Suppressor macrophage treated with lipopolysaccharide for 1 hour (primary cell): ENCODE measurements at regions not wholly inside any gene's neighbourhood (a gene's known extent, or its start where the extent isn't known, plus 50 kb on each side); places are given as distances from the start of the nearest gene placed in this dataset.

Experiments used
- DNase-seq, 3 donors: peaks; one replicate each; pipeline ENCODE4 v3.0.0-alpha.2; 2020 to 2022

- DNase-seq, result peak in 2 of 3 donors; percentile 9 to 26
Observed at GRCh38 chr4:36841583-36842326, 402.8 kb upstream of the NWD2 start.

DNA sequence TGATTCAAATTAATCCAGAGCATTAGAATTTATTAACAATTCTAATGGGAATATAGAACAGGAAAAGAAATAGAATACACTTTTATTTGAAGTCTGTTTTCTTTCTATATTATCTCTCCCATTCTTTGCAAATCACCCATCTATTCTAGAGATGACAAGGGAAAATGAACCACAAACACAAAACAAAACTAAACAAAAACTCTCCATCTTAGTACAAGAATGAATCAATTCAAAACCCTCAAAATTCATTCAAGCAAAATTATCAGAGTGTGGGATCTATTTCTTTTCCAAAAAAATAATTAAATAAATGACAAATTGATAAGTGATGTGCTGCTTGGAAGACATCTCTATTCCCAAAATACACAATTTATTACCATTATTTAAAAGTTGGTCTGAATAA is 400.1 kb upstream of the NWD2 start:
- no peak for DNase-seq

DNA sequence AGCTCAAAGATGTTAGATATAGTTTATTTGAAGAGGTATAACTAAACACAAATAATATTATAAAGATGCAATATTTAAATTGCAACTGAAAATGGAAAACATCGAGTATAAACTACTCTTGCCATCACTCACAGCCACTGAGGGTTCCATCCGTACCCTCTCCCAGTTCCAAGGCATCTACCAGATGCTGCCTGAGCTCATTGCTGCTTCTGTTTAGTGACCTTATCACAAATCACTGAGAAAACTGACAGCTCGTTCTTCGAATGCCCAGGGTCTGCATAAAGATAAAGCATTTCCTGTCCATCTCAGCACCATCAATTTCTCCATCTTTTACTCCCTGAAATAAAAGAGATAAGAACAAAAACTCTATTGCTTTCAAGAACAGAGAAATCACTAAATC is 391.7 kb upstream of the NWD2 start:
- no peak for DNase-seq

- no peak for DNase-seq
Observed at GRCh38 chr4:36854554-36854953, 390.0 kb upstream of the NWD2 start.

DNA sequence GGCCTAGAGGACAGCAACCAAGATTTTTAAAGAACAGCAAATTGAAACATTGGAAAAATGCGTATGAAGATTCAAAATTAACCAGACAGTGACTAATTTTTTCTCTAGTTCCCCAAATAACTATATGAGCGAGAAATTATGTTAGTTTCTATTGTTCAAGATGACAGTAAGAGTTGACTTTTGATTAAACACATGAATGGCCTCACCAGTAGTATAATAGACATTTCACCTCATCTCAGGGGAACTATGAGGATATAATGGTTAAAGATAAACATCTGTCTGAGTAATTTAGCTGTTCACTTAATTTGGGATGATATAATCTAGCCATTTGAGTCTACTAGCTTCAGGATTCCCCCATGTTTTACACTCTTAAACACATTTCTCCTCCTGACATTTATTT is 380.9 kb upstream of the NWD2 start:
- DNase-seq, result no peak

GRCh38 chr4:36870121-36870520 is 374.4 kb upstream of the NWD2 start:
- no peak for DNase-seq

GRCh38 chr4:36872679-36873078 is 371.9 kb upstream of the NWD2 start:
- no peak for DNase-seq

DNA sequence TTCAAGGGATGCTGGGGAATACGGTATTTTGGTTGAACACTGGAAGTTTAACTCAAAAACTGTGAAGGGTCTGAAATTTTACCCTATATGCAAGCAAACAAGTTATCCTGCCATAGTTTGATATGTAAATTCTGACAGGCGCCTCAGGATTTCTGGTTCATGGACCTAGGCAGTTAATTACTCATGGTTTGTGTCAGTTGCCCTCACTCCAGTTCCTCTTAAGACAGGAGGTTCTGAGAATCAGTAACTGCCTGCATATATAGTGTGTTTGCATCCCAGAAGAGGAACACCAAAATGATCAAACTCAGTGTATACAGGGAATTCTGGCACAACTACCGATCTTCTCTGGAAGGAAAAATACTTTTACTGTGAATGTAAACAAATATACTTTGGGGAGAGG is 360.4 kb upstream of the NWD2 start:
- DNase-seq, result no peak

GRCh38 chr4:36891971-36892370 is 352.6 kb upstream of the NWD2 start:
- DNase-seq, result no peak

GRCh38 chr4:36900446-36900987 is 344.0 kb upstream of the NWD2 start:
- DNase-seq, result no peak

DNA sequence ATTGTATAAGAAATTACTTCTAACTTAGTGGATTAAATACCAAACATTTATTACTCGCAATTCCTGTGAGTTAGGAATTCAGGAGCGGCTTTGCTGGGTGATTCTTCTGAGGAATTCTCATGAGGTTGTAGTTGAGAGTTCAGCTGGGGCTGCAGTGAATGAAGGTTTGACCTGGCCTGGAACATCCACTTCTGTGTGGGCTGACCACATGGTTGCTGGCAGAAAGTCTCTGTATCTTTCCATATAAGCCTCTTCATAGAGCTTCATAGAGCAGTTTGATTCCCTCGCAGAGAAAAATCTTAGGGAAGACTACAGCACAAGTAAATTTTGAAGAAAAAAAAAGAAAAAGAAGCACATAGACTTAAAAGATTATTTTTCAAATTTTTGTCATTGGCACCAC is 339.7 kb upstream of the NWD2 start:
- no peak for DNase-seq

GRCh38 chr4:36914106-36914505 is 330.4 kb upstream of the NWD2 start:
- no peak for DNase-seq

- no peak for DNase-seq
Observed at GRCh38 chr4:36915717-36916116, 328.8 kb upstream of the NWD2 start.

GRCh38 chr4:36917413-36917812 is 327.1 kb upstream of the NWD2 start:
- DNase-seq, result no peak

GRCh38 chr4:36919721-36920120 is 324.8 kb upstream of the NWD2 start:
- no peak for DNase-seq

- DNase-seq, result no peak
Observed at GRCh38 chr4:36921476-36922216, 322.9 kb upstream of the NWD2 start.

DNA sequence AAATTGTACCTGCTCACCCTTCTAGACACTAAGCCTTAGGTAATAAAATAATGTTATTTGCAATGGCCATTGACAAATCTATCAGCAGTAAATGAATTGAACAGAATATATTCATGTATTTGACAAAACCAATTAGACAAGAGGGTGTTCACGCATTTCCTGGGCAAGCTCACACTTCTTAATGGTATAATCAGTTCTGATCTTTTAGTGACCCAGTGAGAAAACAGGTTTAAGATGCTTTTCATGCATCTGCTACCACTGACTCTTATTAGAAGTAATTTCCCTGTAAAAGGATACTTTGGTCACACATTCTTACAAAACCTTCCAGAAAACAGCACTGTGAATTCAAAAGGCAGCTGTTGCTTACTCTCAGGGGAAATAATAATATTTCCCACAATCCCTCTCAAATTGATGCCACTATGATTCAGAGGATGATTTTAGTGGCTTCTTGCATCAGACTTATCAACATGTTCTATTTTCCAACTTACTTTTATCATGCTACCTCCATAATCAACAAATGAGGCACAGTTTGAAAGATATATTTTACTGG is 313.9 kb upstream of the NWD2 start:
- DNase-seq, result no peak

DNA sequence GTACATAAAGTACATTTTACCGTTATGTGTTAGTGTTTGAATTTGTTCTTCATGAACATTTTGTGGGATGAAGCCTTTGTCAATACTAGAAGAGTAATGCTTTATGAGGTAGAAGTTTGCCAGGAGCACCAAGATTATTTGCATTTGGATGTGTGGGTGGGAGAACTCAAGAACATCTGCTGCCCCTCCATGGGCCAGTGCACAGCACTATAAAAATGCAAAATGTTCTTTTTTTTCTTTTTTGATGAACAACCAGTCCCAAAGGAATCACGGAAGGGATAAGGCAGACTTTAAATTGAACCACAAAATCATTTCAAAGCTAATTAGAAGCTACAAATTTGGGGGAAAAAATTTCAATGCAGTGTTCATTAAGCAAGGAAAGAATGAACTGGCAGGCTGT is 300.3 kb upstream of the NWD2 start:
- DNase-seq, result no peak

GRCh38 chr4:36961420-36961819 is 283.1 kb upstream of the NWD2 start:
- no peak for DNase-seq

GRCh38 chr4:36966756-36967460 is 277.6 kb upstream of the NWD2 start:
- no peak for DNase-seq

- no peak for DNase-seq
Observed at GRCh38 chr4:36979533-36979932, 265.0 kb upstream of the NWD2 start.

GRCh38 chr4:36990128-36990872 is 254.2 kb upstream of the NWD2 start:
- no peak for DNase-seq

- no peak for DNase-seq
Observed at GRCh38 chr4:36997727-36998126, 246.8 kb upstream of the NWD2 start.
